Spleen (tissue), 7 donors: ENCODE measurements at regions not wholly inside any gene's neighbourhood (a gene's known extent, or its start where the extent isn't known, plus 50 kb on each side); places are given as distances from the start of the nearest gene placed in this dataset.

Experiments used
- POLR2A ChIP-seq, 3 donors: fragments of 450-650 bp; IDR thresholded peaks; one replicate each; pipeline ENCODE4 v1.5.1; 2017; ENCODE audit warnings: antibody characterized with exemption in 3 of 3, mild to moderate bottlenecking in 1 of 3
- TF ChIP-seq, protein P1 (sequence below), 11 experiments: fragments of 200-600 bp in 7 of 11; fragments of 450-650 bp in 4 of 11; sonication (generic) in 4 of 11; IDR thresholded peaks in 8 of 11; conservative IDR thresholded peaks in 3 of 11; 1 replicate in 7 of 11; 2 replicates in 4 of 11; pipeline versions ENCODE4 v1.4.0 to v1.8.0; 2016 to 2021; ENCODE audit warnings: antibody characterized with exemption in 11 of 11, inconsistent platforms in 4 of 11, mild to moderate bottlenecking in 1 of 11
- donor health status: DM: no; HTN: no; CAD: no; lungs with moderate emphysema.
- donor health status: DM: no; HTN: no; CAD: no.
- donor health status: DM: no; HTN: no; CAD: no.

DNA sequence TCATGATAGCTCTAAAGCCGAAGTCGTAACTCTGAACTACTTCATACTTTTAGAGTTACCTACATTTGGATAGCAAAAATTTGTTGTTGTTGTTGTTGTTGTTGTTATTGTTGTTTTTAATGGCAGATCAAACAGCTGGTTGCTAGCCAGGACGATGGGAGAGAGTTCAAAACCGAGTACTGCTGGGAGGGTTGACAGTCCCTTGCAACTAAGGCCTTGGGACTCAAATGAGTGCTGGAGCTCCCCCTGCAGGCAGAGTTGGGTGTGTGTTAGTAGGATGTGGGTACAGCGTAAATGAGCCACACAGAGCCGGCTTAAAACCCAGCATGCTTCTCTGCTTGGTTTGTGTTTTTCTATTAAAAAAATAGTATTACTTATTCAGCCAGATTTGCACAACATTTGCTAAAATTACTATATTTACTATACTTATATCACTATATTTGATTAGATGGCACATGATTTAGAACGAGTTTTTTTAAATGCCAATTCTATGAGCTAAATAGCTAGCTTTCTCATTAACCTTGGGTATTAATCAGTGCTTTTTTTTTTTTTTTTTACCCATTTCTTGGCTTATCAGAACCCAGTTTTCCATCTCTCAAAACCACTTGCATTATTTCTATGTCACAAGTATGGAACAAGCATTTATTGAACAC, 129.2 kb upstream of the SYT6 start:
- TF ChIP-seq, protein P1, sequence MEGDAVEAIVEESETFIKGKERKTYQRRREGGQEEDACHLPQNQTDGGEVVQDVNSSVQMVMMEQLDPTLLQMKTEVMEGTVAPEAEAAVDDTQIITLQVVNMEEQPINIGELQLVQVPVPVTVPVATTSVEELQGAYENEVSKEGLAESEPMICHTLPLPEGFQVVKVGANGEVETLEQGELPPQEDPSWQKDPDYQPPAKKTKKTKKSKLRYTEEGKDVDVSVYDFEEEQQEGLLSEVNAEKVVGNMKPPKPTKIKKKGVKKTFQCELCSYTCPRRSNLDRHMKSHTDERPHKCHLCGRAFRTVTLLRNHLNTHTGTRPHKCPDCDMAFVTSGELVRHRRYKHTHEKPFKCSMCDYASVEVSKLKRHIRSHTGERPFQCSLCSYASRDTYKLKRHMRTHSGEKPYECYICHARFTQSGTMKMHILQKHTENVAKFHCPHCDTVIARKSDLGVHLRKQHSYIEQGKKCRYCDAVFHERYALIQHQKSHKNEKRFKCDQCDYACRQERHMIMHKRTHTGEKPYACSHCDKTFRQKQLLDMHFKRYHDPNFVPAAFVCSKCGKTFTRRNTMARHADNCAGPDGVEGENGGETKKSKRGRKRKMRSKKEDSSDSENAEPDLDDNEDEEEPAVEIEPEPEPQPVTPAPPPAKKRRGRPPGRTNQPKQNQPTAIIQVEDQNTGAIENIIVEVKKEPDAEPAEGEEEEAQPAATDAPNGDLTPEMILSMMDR (IDR thresholded peaks at IDR 0.05 in 8 of 11, conservative IDR thresholded peaks at IDR 0.05 in 3 of 11): peak; percentile 59 to 90 (median 83)
- TF ChIP-seq POLR2A (IDR thresholded peaks at IDR 0.05): no peak
